ENCODE measurements at regions not wholly inside any gene's neighbourhood (a gene's known extent, or its start where the extent isn't known, plus 50 kb on each side); places are given as distances from the start of the nearest gene placed in this dataset.

- Histone ChIP-seq H3K9me3 (ENCODE audit: control insufficient read depth in 1 of 2, insufficient read depth in 1 of 2, low read length in 2 of 2) (peaks cover 0 to 12% of the 10 kb centered on the region in 2 experiments), H3K4me3 (ENCODE audit: low read length) (no peak overlapping the region), H3K4me1 (ENCODE audit: insufficient read depth, low read length) (no peaks in the 10 kb centered on the region), H3K27me3 (ENCODE audit: control insufficient read depth in 1 of 2, insufficient read depth in 2 of 2, low read length in 2 of 2) (no peaks in the 10 kb centered on the region), H3K36me3 (ENCODE audit: insufficient read depth, low read length) (no peaks in the 10 kb centered on the region), H3K27ac (ENCODE audit: low read depth in 1 of 2, low read length in 2 of 2) (no peak overlapping the region)
- DNase-seq (no peak), ATAC-seq (ENCODE audit: poor library complexity) (no peak)
- H3K9me3 Mint-ChIP-seq = no peaks in the 10 kb centered on the region
- no peak overlapping the region for H3K27ac Mint-ChIP-seq
- H3K36me3 Mint-ChIP-seq (ENCODE audit: low read depth) = no peaks in the 10 kb centered on the region
- no peak for TF ChIP-seq CTCF (IDR thresholded peaks at IDR 0.05)
- CTCF ChIA-PET = no interaction called here
- peaks cover 12% of the 10 kb centered on the region for H3K27me3 Mint-ChIP-seq
- intact Hi-C loops (cut with DNase I, micrococcal nuclease) = no loop called here
- no peak overlapping the region for H3K4me3 Mint-ChIP-seq
- no peaks in the 10 kb centered on the region for H3K4me1 Mint-ChIP-seq (ENCODE audit: low read depth)
- POLR2A ChIA-PET = interaction anchor here (0.7 kb wide), 1 partner anchor 285 kb away, joined by 4 read pairs; no protein-coding TSS in a partner anchor
Measured at GRCh38 chr7:4450483-4450882, 231.6 kb upstream of the FOXK1 start.

- CTCF ChIA-PET = no interaction called here
- Histone ChIP-seq H3K9me3 (ENCODE audit: control insufficient read depth in 1 of 2, insufficient read depth in 1 of 2, low read length in 2 of 2) (no peaks in the 10 kb centered on the region), H3K27me3 (ENCODE audit: control insufficient read depth in 1 of 2, insufficient read depth in 2 of 2, low read length in 2 of 2) (no peaks in the 10 kb centered on the region), H3K27ac (ENCODE audit: low read depth in 1 of 2, low read length in 2 of 2) (no peak overlapping the region), H3K36me3 (ENCODE audit: insufficient read depth, low read length) (no peaks in the 10 kb centered on the region), H3K4me3 (ENCODE audit: low read length) (no peak overlapping the region), H3K4me1 (ENCODE audit: insufficient read depth, low read length) (no peaks in the 10 kb centered on the region)
- ATAC-seq (ENCODE audit: poor library complexity) (no peak), DNase-seq (no peak)
- peaks cover 20% of the 10 kb centered on the region for H3K27me3 Mint-ChIP-seq
- no peak for TF ChIP-seq CTCF (IDR thresholded peaks at IDR 0.05)
- no peak overlapping the region for H3K27ac Mint-ChIP-seq
- intact Hi-C loops (cut with DNase I, micrococcal nuclease) = no loop called here
- H3K4me3 Mint-ChIP-seq = no peak overlapping the region
- H3K9me3 Mint-ChIP-seq = peaks cover 4% of the 10 kb centered on the region
- H3K4me1 Mint-ChIP-seq (ENCODE audit: low read depth) = no peaks in the 10 kb centered on the region
- H3K36me3 Mint-ChIP-seq (ENCODE audit: low read depth) = no peaks in the 10 kb centered on the region
- POLR2A ChIA-PET = no interaction called here
Measured at GRCh38 chr7:4460597-4460996, 221.5 kb upstream of the FOXK1 start.

- no peak for ATAC-seq (ENCODE audit: poor library complexity)
- no peaks in the 10 kb centered on the region for H3K36me3 Mint-ChIP-seq (ENCODE audit: low read depth)
- intact Hi-C loops (cut with DNase I, micrococcal nuclease) = no loop called here
- no peak overlapping the region for H3K4me3 ChIP-seq (ENCODE audit: low read length)
- H3K27me3 Mint-ChIP-seq = peaks cover 24% of the 10 kb centered on the region
- no peaks in the 10 kb centered on the region for H3K4me1 Mint-ChIP-seq (ENCODE audit: low read depth)
- no peak for DNase-seq
- H3K27ac ChIP-seq (ENCODE audit: low read depth in 1 of 2, low read length in 2 of 2) = no peak overlapping the region
- POLR2A ChIA-PET = no interaction called here
- no peaks in the 10 kb centered on the region for H3K36me3 ChIP-seq (ENCODE audit: insufficient read depth, low read length)
- CTCF ChIA-PET = no interaction called here
- TF ChIP-seq CTCF (IDR thresholded peaks at IDR 0.05) = no peak
- no peaks in the 10 kb centered on the region for H3K27me3 ChIP-seq (ENCODE audit: control insufficient read depth in 1 of 2, insufficient read depth in 2 of 2, low read length in 2 of 2)
- peaks cover 4% of the 10 kb centered on the region for H3K9me3 Mint-ChIP-seq
- H3K4me1 ChIP-seq (ENCODE audit: insufficient read depth, low read length) = no peaks in the 10 kb centered on the region
- H3K4me3 Mint-ChIP-seq = no peak overlapping the region
- no peak overlapping the region for H3K27ac Mint-ChIP-seq
- no peaks in the 10 kb centered on the region for H3K9me3 ChIP-seq (ENCODE audit: control insufficient read depth in 1 of 2, insufficient read depth in 1 of 2, low read length in 2 of 2)
Measured at GRCh38 chr7:4461531-4461930, 220.6 kb upstream of the FOXK1 start.

Data from CD4-positive, alpha-beta T cell (primary cell).